H9 (cell line): ENCODE measurements at regions not wholly inside any gene's neighbourhood (a gene's known extent, or its start where the extent isn't known, plus 50 kb on each side); places are given as distances from the start of the nearest gene placed in this dataset.

Source experiments
- DNase-seq: peaks from one replicate; pipeline ENCODE4 v3.0.0-alpha.2; 2017
- H2AFZ ChIP-seq: one replicate; pipeline ENCODE4 v1.6.1; 2013; ENCODE audit warnings: mild to moderate bottlenecking, low read length, control low read depth, moderate library complexity
- H2AK5ac ChIP-seq: 2 replicates; pipeline ENCODE4 v1.6.1; 2013; ENCODE audit warnings: low read length, control low read depth, mixed read lengths; ENCODE audit not compliant: insufficient read length
- H2BK120ac ChIP-seq: one replicate; pipeline ENCODE4 v1.6.1; 2013; ENCODE audit warnings: low read depth, mild to moderate bottlenecking, low read length, control low read depth, inconsistent platforms; ENCODE audit not compliant: poor library complexity, severe bottlenecking
- H2BK12ac ChIP-seq: 2 replicates; pipeline ENCODE4 v1.6.1; 2013; ENCODE audit warnings: low read length, control low read depth, mixed read lengths, low read depth; ENCODE audit not compliant: insufficient read length
- H2BK15ac ChIP-seq: 2 replicates; pipeline ENCODE4 v1.6.1; 2013; ENCODE audit warnings: low read depth, low read length, control low read depth
- H2BK20ac ChIP-seq: one replicate; pipeline ENCODE4 v1.6.1; 2013; ENCODE audit warnings: low read depth, mild to moderate bottlenecking, low read length, control low read depth, inconsistent platforms; ENCODE audit not compliant: poor library complexity, severe bottlenecking
- H2BK5ac ChIP-seq: 2 replicates; pipeline ENCODE4 v1.6.1; 2013; ENCODE audit warnings: low read length, control low read depth, mixed read lengths; ENCODE audit not compliant: insufficient read length
- H3K14ac ChIP-seq: 2 replicates; pipeline ENCODE4 v1.6.1; 2013; ENCODE audit warnings: low read length, control low read depth; ENCODE audit not compliant: insufficient read depth
- H3K18ac ChIP-seq: 2 replicates; pipeline ENCODE4 v1.6.1; 2013; ENCODE audit warnings: low read depth, mild to moderate bottlenecking, mixed read lengths, low read length, control low read depth; ENCODE audit not compliant: insufficient read length
- H3K23ac ChIP-seq: 2 replicates; pipeline ENCODE4 v1.6.1; 2013; ENCODE audit warnings: low read length, control low read depth, mixed read lengths, low read depth; ENCODE audit not compliant: insufficient read length
- H3K23me2 ChIP-seq: 2 replicates; pipeline ENCODE4 v1.6.1; 2013; ENCODE audit warnings: low read depth, mild to moderate bottlenecking, mixed read lengths, low read length, control low read depth; ENCODE audit not compliant: insufficient read length, poor library complexity, severe bottlenecking
- H3K27ac ChIP-seq: 2 replicates; pipeline ENCODE4 v1.5.1; 2013; ENCODE audit warnings: low read length, control low read depth, mixed read lengths, low read depth; ENCODE audit not compliant: insufficient read length
- H3K27me3 ChIP-seq: 2 replicates; pipeline ENCODE4 v1.6.1; 2013; ENCODE audit warnings: low read length, control low read depth, inconsistent platforms; ENCODE audit not compliant: insufficient read depth
- H3K4ac ChIP-seq: 2 replicates; pipeline ENCODE4 v1.6.1; 2013; ENCODE audit warnings: low read depth, mild to moderate bottlenecking, control low read depth, inconsistent platforms, low read length, moderate library complexity
- H3K4me1 ChIP-seq: 2 replicates; pipeline ENCODE4 v1.6.1; 2013; ENCODE audit warnings: low read length, control low read depth, inconsistent platforms; ENCODE audit not compliant: insufficient read depth
- H3K4me2 ChIP-seq: 2 replicates; pipeline ENCODE4 v1.6.1; 2013; ENCODE audit warnings: low read length, control low read depth, mixed read lengths; ENCODE audit not compliant: insufficient read length, insufficient read depth
- H3K56ac ChIP-seq: 2 replicates; pipeline ENCODE4 v1.6.1; 2013; ENCODE audit warnings: low read depth, mild to moderate bottlenecking, mixed read lengths, low read length, control low read depth; ENCODE audit not compliant: insufficient read length
- H3K79me1 ChIP-seq: 2 replicates; pipeline ENCODE4 v1.6.1; 2013; ENCODE audit warnings: low read depth, mild to moderate bottlenecking, moderate library complexity, low read length, control low read depth, inconsistent platforms; ENCODE audit not compliant: insufficient read depth, poor library complexity, severe bottlenecking
- H3K79me2 ChIP-seq: 2 replicates; pipeline ENCODE4 v1.6.1; 2013; ENCODE audit warnings: low read length, control low read depth, inconsistent platforms; ENCODE audit not compliant: insufficient read depth
- H3K9ac ChIP-seq: 2 replicates; pipeline ENCODE4 v1.6.1; 2013; ENCODE audit warnings: low read length, control low read depth, mixed read lengths; ENCODE audit not compliant: insufficient read length; ENCODE audit errors: extremely low read depth
- H3K9me3 ChIP-seq: one replicate; pipeline ENCODE4 v1.6.1; 2013; ENCODE audit warnings: low read depth, low read length, inconsistent platforms; ENCODE audit not compliant: control insufficient read depth
- H3T11ph ChIP-seq: one replicate; pipeline ENCODE4 v1.6.1; 2013; ENCODE audit warnings: mild to moderate bottlenecking, low read length, control low read depth, inconsistent platforms
- H4K20me1 ChIP-seq: one replicate; pipeline ENCODE4 v1.6.1; 2013; ENCODE audit not compliant: control insufficient read depth, insufficient read length, insufficient read depth
- H4K5ac ChIP-seq: 2 replicates; pipeline ENCODE4 v1.6.1; 2013; ENCODE audit warnings: low read depth, mild to moderate bottlenecking, mixed read lengths, low read length, control low read depth; ENCODE audit not compliant: insufficient read length
- H4K8ac ChIP-seq: replicated peaks from 2 replicates; pipeline ENCODE4 v1.6.1; 2013; ENCODE audit warnings: low read length, control low read depth, mixed read lengths, low read depth; ENCODE audit not compliant: insufficient read length
- H4K91ac ChIP-seq: 2 replicates; pipeline ENCODE4 v1.6.1; 2013; ENCODE audit warnings: low read depth, mild to moderate bottlenecking, moderate library complexity, mixed read lengths, low read length, control low read depth; ENCODE audit not compliant: insufficient read length
- H3K27ac Mint-ChIP-seq, 3 experiments: 2 replicates in 2 of 3; 3 replicates in 1 of 3; pipeline ENCODE4 v1.8.0; 2020 to 2021; ENCODE audit warnings: mixed read lengths in 3 of 3, mild to moderate bottlenecking in 1 of 3, moderate library complexity in 1 of 3
- H3K27me3 Mint-ChIP-seq: 2 replicates; pipeline ENCODE4 v1.8.0; 2021; ENCODE audit warnings: low read depth, mild to moderate bottlenecking, moderate library complexity, mixed read lengths
- H3K36me3 Mint-ChIP-seq, 3 experiments: 2 replicates in 2 of 3; 3 replicates in 1 of 3; pipeline ENCODE4 v1.8.0; 2020 to 2021; ENCODE audit warnings: low read depth in 3 of 3, mixed read lengths in 3 of 3; ENCODE audit not compliant: insufficient read depth in 1 of 3
- H3K4me1 Mint-ChIP-seq, 2 experiments: 2 replicates each; pipeline ENCODE4 v1.8.0; 2020; ENCODE audit warnings: mixed read lengths in 2 of 2
- H3K4me3 Mint-ChIP-seq, 2 experiments: 2 replicates in 1 of 2; 3 replicates in 1 of 2; pipeline ENCODE4 v1.8.0; 2020 to 2021; ENCODE audit warnings: mild to moderate bottlenecking in 2 of 2, mixed read lengths in 2 of 2, moderate library complexity in 1 of 2
- H3K9me3 Mint-ChIP-seq, 2 experiments: 2 replicates in 1 of 2; 3 replicates in 1 of 2; pipeline ENCODE4 v1.8.0; 2020; ENCODE audit warnings: mild to moderate bottlenecking in 2 of 2, mixed read lengths in 2 of 2, moderate library complexity in 1 of 2
- CTCF ChIP-seq: fragments of 200-600 bp; sonication (generic); conservative IDR thresholded peaks from 3 replicates; pipeline ENCODE4 v1.8.0; 2021; ENCODE audit warnings: antibody characterized with exemption, mild to moderate bottlenecking
- WGBS: extraction: QIAGEN DNeasy Blood & Tissue Kit; methylation state at CpG from one replicate; pipeline ENCODE4 v1.1.7; 2013; ENCODE audit warnings: missing lambda C conversion rate, low lambda C conversion rate, mixed read lengths; ENCODE audit not compliant: insufficient read length; ENCODE audit errors: extremely low coverage; 5-methylcytosine and 5-hydroxymethylcytosine counted together

DNA sequence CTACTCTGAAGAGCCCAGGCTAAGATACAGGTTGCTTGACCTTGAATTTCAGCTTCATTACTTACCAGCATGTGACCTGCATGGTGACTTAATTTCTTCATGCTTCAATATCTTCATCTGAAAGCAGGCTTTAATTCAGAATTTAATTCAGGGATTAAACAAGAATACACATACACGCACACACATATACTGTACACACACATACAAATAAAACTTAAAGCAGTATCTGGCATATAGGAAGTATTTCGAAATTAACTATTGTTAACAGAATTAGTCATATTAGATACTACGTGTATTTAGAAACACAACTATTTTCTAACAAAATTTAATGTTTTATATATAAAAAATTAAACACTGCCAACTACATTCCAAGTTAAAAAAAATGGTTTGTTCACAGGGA is 640.3 kb downstream of the SLC6A15 start:
- no peak overlapping the region for H2BK12ac ChIP-seq
- DNase-seq, result no peak
- no peak overlapping the region for H4K91ac ChIP-seq
- no peak overlapping the region for H3K4me2 ChIP-seq
- H3K79me1 ChIP-seq, result no peaks in the 10 kb centered on the region
- no peak overlapping the region for H3K4ac ChIP-seq
- no peak overlapping the region for H2BK120ac ChIP-seq
- no peaks in the 10 kb centered on the region for H3K23me2 ChIP-seq
- H2BK5ac ChIP-seq, result no peak overlapping the region
- no peak overlapping the region for H3K4me3 Mint-ChIP-seq
- H4K5ac ChIP-seq, result no peak overlapping the region
- no peak overlapping the region for H2AK5ac ChIP-seq
- no peak for TF ChIP-seq CTCF
- no peak overlapping the region for H3T11ph ChIP-seq
- no peak overlapping the region for H3K14ac ChIP-seq
- H3K27me3 ChIP-seq, result peaks cover 4% of the 10 kb centered on the region; the same call in 1 of the 2 replicates
- H3K27me3 Mint-ChIP-seq, result peaks cover 49% of the 10 kb centered on the region
- no peak overlapping the region for H3K56ac ChIP-seq
- no peaks in the 10 kb centered on the region for H3K9me3 ChIP-seq
- H3K9me3 Mint-ChIP-seq, result no peaks in the 10 kb centered on the region
- H3K4me1 ChIP-seq, result peaks cover 2% of the 10 kb centered on the region; the same call in 1 of the 2 replicates
- no peak overlapping the region for H2BK20ac ChIP-seq
- no peaks in the 10 kb centered on the region for H3K79me2 ChIP-seq
- no peak overlapping the region for H3K27ac ChIP-seq
- H4K8ac ChIP-seq, result no peak overlapping the region
- H3K18ac ChIP-seq, result no peak overlapping the region
- H3K4me1 Mint-ChIP-seq, result peaks cover 11 to 13% of the 10 kb centered on the region in 2 experiments
- no peak overlapping the region for H3K9ac ChIP-seq
- H2BK15ac ChIP-seq, result no peak overlapping the region
- no CpG with 5 or more reads among the region's 3 CpGs for WGBS
- H3K36me3 Mint-ChIP-seq, result no peaks in the 10 kb centered on the region
- H3K27ac Mint-ChIP-seq, result no peak overlapping the region
- H4K20me1 ChIP-seq, result no peaks in the 10 kb centered on the region
- no peak overlapping the region for H2AFZ ChIP-seq
- no peak overlapping the region for H3K23ac ChIP-seq
